Lower leg skin (tissue), 4 donors: ENCODE measurements at regions not wholly inside any gene's neighbourhood (a gene's known extent, or its start where the extent isn't known, plus 50 kb on each side); places are given as distances from the start of the nearest gene placed in this dataset.

Source experiments
- DNase-seq, 2 donors: peaks; one replicate each; pipeline ENCODE4 v3.0.0-alpha.2; 2019; ENCODE audit warnings: low spot score in 2 of 2
- H3K4me3 ChIP-seq: fragments of 200-600 bp; sonication (generic); 2 replicates; pipeline ENCODE4 v1.5.1; 2017; ENCODE audit warnings: mild to moderate bottlenecking, low read depth; ENCODE audit not compliant: poor library complexity, severe bottlenecking
- CTCF ChIP-seq, 3 donors: fragments of 450-650 bp; IDR thresholded peaks; one replicate each; pipeline ENCODE4 v1.5.1; 2016; ENCODE audit warnings: antibody characterized with exemption in 3 of 3, mild to moderate bottlenecking in 3 of 3, moderate library complexity in 2 of 3
- POLR2A ChIP-seq, 2 donors: fragments of 450-650 bp; IDR thresholded peaks; one replicate each; pipeline ENCODE4 v1.6.1; 2016 to 2017; ENCODE audit warnings: antibody characterized with exemption in 2 of 2, mild to moderate bottlenecking in 1 of 2, moderate library complexity in 1 of 2
- WGBS, 2 donors: methylation state at CpG; one replicate each; pipeline ENCODE4 v1.1.5; 2018; 5-methylcytosine and 5-hydroxymethylcytosine counted together
- intact Hi-C: fragments of 100-400 bp; cut with DNase I; formaldehyde crosslinking; loops from one replicate; pipeline ENCODE4 v1.15.0; 2023; ENCODE audit warnings: low total_unique reads

- intact Hi-C loops: no loop called here
- 87 to 91% methylated on average over 3 of the region's 3 CpGs for WGBS, 2 donors
- H3K4me3 ChIP-seq: no peak overlapping the region
- DNase-seq: no peak
- TF ChIP-seq CTCF (IDR thresholded peaks at IDR 0.05) (no peak), POLR2A (IDR thresholded peaks at IDR 0.05) (no peak)
These were observed 120.9 kb downstream of the CRPPA start for GRCh38 chr7:16300361-16300895.

- intact Hi-C loops: no loop called here
- 86 to 92% methylated on average over 5 of the region's 5 CpGs for WGBS, 2 donors
- TF ChIP-seq POLR2A (IDR thresholded peaks at IDR 0.05) (no peak), CTCF (IDR thresholded peaks at IDR 0.05) (no peak)
These were observed 121.5 kb downstream of the CRPPA start for GRCh38 chr7:16299853-16300252.

GRCh38 chr7:16298221-16298620 lies 123.1 kb downstream of the CRPPA start:
- no peak for DNase-seq
- no peak overlapping the region for H3K4me3 ChIP-seq
- TF ChIP-seq POLR2A (IDR thresholded peaks at IDR 0.05): no peak
- TF ChIP-seq CTCF (IDR thresholded peaks at IDR 0.05): no peak
- intact Hi-C loops: no loop called here

More at GRCh38 chr7:16299853-16300252, 121.5 kb downstream of the CRPPA start:
- H3K4me3 ChIP-seq: no peak overlapping the region
- DNase-seq: no peak

- intact Hi-C loops: no loop called here
- WGBS, 2 donors: 40 to 52% methylated on average over 2 of the region's 2 CpGs
- no peak for DNase-seq
- TF ChIP-seq POLR2A (IDR thresholded peaks at IDR 0.05) (no peak), CTCF (IDR thresholded peaks at IDR 0.05) (no peak)
- no peak overlapping the region for H3K4me3 ChIP-seq
These were observed 125.8 kb downstream of the CRPPA start for GRCh38 chr7:16295558-16295957.

GRCh38 chr7:16293669-16294425 lies 127.5 kb downstream of the CRPPA start:
- 88 to 93% methylated on average over 3 of the region's 3 CpGs for WGBS, 2 donors
- no peak overlapping the region for H3K4me3 ChIP-seq
- no peak for DNase-seq
- TF ChIP-seq CTCF (IDR thresholded peaks at IDR 0.05) (no peak), POLR2A (IDR thresholded peaks at IDR 0.05) (no peak)
- intact Hi-C loops: no loop called here

- WGBS, 2 donors: 63 to 73% methylated on average over 4 of the region's 4 CpGs
- no peak overlapping the region for H3K4me3 ChIP-seq
- no peak for DNase-seq
- intact Hi-C loops: no loop called here
- TF ChIP-seq CTCF (IDR thresholded peaks at IDR 0.05) (no peak), POLR2A (IDR thresholded peaks at IDR 0.05) (no peak)
These were observed 136.8 kb downstream of the CRPPA start for GRCh38 chr7:16284581-16284980.
